ENCODE measurements at regions not wholly inside any gene's neighbourhood (a gene's known extent, or its start where the extent isn't known, plus 50 kb on each side); places are given as distances from the start of the nearest gene placed in this dataset.

DNA sequence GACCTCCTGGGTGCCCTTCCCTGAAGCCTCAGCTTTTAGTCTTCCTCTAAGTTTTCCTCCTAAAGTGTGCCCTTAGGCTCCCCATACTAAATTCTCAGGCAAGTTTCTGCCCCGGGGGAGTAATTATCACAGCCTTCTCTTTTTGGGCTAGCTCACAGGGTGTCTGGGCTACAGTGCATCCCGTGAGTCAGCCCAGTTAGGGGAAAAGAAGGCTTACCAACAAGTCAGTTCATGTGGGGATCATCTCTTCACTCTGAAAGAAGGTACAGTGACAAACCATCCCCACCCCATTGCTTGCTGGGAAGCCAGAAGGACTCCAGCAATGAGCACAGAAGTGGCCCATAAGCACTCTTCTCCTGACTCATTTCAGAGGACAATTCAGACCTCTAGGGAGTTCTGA is 134.7 kb upstream of the FAM9C start:
- TF ChIP-seq, protein P1, sequence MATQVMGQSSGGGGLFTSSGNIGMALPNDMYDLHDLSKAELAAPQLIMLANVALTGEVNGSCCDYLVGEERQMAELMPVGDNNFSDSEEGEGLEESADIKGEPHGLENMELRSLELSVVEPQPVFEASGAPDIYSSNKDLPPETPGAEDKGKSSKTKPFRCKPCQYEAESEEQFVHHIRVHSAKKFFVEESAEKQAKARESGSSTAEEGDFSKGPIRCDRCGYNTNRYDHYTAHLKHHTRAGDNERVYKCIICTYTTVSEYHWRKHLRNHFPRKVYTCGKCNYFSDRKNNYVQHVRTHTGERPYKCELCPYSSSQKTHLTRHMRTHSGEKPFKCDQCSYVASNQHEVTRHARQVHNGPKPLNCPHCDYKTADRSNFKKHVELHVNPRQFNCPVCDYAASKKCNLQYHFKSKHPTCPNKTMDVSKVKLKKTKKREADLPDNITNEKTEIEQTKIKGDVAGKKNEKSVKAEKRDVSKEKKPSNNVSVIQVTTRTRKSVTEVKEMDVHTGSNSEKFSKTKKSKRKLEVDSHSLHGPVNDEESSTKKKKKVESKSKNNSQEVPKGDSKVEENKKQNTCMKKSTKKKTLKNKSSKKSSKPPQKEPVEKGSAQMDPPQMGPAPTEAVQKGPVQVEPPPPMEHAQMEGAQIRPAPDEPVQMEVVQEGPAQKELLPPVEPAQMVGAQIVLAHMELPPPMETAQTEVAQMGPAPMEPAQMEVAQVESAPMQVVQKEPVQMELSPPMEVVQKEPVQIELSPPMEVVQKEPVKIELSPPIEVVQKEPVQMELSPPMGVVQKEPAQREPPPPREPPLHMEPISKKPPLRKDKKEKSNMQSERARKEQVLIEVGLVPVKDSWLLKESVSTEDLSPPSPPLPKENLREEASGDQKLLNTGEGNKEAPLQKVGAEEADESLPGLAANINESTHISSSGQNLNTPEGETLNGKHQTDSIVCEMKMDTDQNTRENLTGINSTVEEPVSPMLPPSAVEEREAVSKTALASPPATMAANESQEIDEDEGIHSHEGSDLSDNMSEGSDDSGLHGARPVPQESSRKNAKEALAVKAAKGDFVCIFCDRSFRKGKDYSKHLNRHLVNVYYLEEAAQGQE (IDR thresholded peaks at IDR 0.05) = no peak
- no peak for TF ChIP-seq CEBPB (IDR thresholded peaks at IDR 0.05)
- no peak for TF ChIP-seq MYC (IDR thresholded peaks at IDR 0.05; ENCODE audit: borderline replicate concordance, low read length)
- no peak for TF ChIP-seq CHD2 (IDR thresholded peaks at IDR 0.05; ENCODE audit: low read length, partially characterized antibody)
- no peak for TF ChIP-seq EHF (CRISPR knock-in tag; IDR thresholded peaks at IDR 0.05)
- TF ChIP-seq, protein P2, sequence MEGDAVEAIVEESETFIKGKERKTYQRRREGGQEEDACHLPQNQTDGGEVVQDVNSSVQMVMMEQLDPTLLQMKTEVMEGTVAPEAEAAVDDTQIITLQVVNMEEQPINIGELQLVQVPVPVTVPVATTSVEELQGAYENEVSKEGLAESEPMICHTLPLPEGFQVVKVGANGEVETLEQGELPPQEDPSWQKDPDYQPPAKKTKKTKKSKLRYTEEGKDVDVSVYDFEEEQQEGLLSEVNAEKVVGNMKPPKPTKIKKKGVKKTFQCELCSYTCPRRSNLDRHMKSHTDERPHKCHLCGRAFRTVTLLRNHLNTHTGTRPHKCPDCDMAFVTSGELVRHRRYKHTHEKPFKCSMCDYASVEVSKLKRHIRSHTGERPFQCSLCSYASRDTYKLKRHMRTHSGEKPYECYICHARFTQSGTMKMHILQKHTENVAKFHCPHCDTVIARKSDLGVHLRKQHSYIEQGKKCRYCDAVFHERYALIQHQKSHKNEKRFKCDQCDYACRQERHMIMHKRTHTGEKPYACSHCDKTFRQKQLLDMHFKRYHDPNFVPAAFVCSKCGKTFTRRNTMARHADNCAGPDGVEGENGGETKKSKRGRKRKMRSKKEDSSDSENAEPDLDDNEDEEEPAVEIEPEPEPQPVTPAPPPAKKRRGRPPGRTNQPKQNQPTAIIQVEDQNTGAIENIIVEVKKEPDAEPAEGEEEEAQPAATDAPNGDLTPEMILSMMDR (IDR thresholded peaks at IDR 0.05) = no peak
- TF ChIP-seq, protein P3, sequence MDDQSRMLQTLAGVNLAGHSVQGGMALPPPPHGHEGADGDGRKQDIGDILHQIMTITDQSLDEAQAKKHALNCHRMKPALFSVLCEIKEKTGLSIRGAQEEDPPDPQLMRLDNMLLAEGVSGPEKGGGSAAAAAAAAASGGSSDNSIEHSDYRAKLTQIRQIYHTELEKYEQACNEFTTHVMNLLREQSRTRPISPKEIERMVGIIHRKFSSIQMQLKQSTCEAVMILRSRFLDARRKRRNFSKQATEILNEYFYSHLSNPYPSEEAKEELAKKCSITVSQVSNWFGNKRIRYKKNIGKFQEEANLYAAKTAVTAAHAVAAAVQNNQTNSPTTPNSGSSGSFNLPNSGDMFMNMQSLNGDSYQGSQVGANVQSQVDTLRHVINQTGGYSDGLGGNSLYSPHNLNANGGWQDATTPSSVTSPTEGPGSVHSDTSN (IDR thresholded peaks at IDR 0.05) = no peak
- TF ChIP-seq EP300 (IDR thresholded peaks at IDR 0.05) = no peak
- no peak for TF ChIP-seq POLR2A (IDR thresholded peaks at IDR 0.05; ENCODE audit: low read length)
- TF ChIP-seq JUN (IDR thresholded peaks at IDR 0.05) = no peak
- TF ChIP-seq GATA3 (IDR thresholded peaks at IDR 0.05; ENCODE audit: borderline replicate concordance) = no peak
- TF ChIP-seq, protein P4, sequence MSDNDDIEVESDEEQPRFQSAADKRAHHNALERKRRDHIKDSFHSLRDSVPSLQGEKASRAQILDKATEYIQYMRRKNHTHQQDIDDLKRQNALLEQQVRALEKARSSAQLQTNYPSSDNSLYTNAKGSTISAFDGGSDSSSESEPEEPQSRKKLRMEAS (IDR thresholded peaks at IDR 0.05) = no peak
- TF ChIP-seq RNF2 (IDR thresholded peaks at IDR 0.05; ENCODE audit: borderline replicate concordance, low read depth) = no peak
